GM18507 (cell line): ENCODE measurements at regions not wholly inside any gene's neighbourhood (a gene's known extent, or its start where the extent isn't known, plus 50 kb on each side); places are given as distances from the start of the nearest gene placed in this dataset.

Source experiments
- DNase-seq: peaks from one replicate; pipeline ENCODE4 v3.0.0; 2011; ENCODE audit warnings: low read depth; ENCODE audit not compliant: insufficient read length; ENCODE audit errors: extremely low spot score
- FAIRE-seq: peaks from 2 replicates; lab custom pipeline; 2011; peaks lifted over from hg19 to GRCh38; lab: Jason Lieb, UNC

- DNase-seq (no peak), FAIRE-seq (no peak)
Observed at GRCh38 chr9:106526716-106527204, 336.2 kb upstream of the ZNF462 start.

GRCh38 chr9:106528158-106528557, 334.8 kb upstream of the ZNF462 start:
- no peak for DNase-seq
- no peak for FAIRE-seq

- FAIRE-seq (no peak), DNase-seq (no peak)
Observed at GRCh38 chr9:106529616-106530015, 333.4 kb upstream of the ZNF462 start.

- no peak for FAIRE-seq
- no peak for DNase-seq
Observed at GRCh38 chr9:106531491-106531890, 331.5 kb upstream of the ZNF462 start.

- FAIRE-seq = no peak
- DNase-seq = no peak
Observed at GRCh38 chr9:106532306-106533015, 330.5 kb upstream of the ZNF462 start.

GRCh38 chr9:106534800-106535199, 328.2 kb upstream of the ZNF462 start:
- no peak for FAIRE-seq
- DNase-seq = no peak

- DNase-seq = no peak
- no peak for FAIRE-seq
Observed at GRCh38 chr9:106535439-106535838, 327.5 kb upstream of the ZNF462 start.

GRCh38 chr9:106557996-106558667, 304.8 kb upstream of the ZNF462 start:
- DNase-seq = no peak
- no peak for FAIRE-seq

GRCh38 chr9:106560540-106560939, 302.4 kb upstream of the ZNF462 start:
- FAIRE-seq (no peak), DNase-seq (no peak)

GRCh38 chr9:106575823-106576222, 287.1 kb upstream of the ZNF462 start:
- no peak for DNase-seq
- no peak for FAIRE-seq

GRCh38 chr9:106576232-106576760, 286.7 kb upstream of the ZNF462 start:
- no peak for DNase-seq
- FAIRE-seq = no peak

- DNase-seq = no peak
- no peak for FAIRE-seq
Observed at GRCh38 chr9:106577121-106577520, 285.8 kb upstream of the ZNF462 start.

GRCh38 chr9:106580546-106580945, 282.4 kb upstream of the ZNF462 start:
- no peak for FAIRE-seq
- DNase-seq = no peak

- FAIRE-seq (no peak), DNase-seq (no peak)
Observed at GRCh38 chr9:106581973-106582372, 281.0 kb upstream of the ZNF462 start.

- DNase-seq = no peak
- no peak for FAIRE-seq
Observed at GRCh38 chr9:106583751-106584150, 279.2 kb upstream of the ZNF462 start.

GRCh38 chr9:106587042-106587441, 275.9 kb upstream of the ZNF462 start:
- DNase-seq (no peak), FAIRE-seq (no peak)

GRCh38 chr9:106588626-106589025, 274.3 kb upstream of the ZNF462 start:
- DNase-seq (no peak), FAIRE-seq (no peak)

GRCh38 chr9:106590759-106591505, 272.0 kb upstream of the ZNF462 start:
- no peak for DNase-seq
- no peak for FAIRE-seq

GRCh38 chr9:106593201-106593600, 269.8 kb upstream of the ZNF462 start:
- DNase-seq = no peak
- FAIRE-seq = no peak

- no peak for FAIRE-seq
Observed at GRCh38 chr9:106596984-106597383, 266.0 kb upstream of the ZNF462 start.

More at GRCh38 chr9:106596984-106597383, 266.0 kb upstream of the ZNF462 start:
- no peak for DNase-seq
